SK-N-SH treated with all-trans-retinoic acid at 6 μM for 48 hours (cell line): ENCODE measurements at regions not wholly inside any gene's neighbourhood (a gene's known extent, or its start where the extent isn't known, plus 50 kb on each side); places are given as distances from the start of the nearest gene placed in this dataset.

Experiments used
- ARNTL ChIP-seq: fragments of 450-650 bp; formaldehyde crosslinking; IDR thresholded peaks from 2 replicates; pipeline ENCODE4 v1.5.0; 2020; ENCODE audit warnings: low read depth, mild to moderate bottlenecking, moderate library complexity, borderline replicate concordance
- CREB5 ChIP-seq: fragments of 250-450 bp; sonication (Bioruptor Pico); IDR thresholded peaks from 2 replicates; pipeline ENCODE4 v1.5.1; 2020; ENCODE audit warnings: low read depth, mild to moderate bottlenecking, moderate library complexity
- CSDC2 ChIP-seq: fragments of 250-450 bp; sonication (Bioruptor Pico); IDR thresholded peaks from 2 replicates; pipeline ENCODE4 v1.5.0; 2020; ENCODE audit warnings: mild to moderate bottlenecking, moderate library complexity
- CSRNP3 ChIP-seq: fragments of 250-450 bp; sonication (Bioruptor Pico); IDR thresholded peaks from 2 replicates; pipeline ENCODE4 v1.5.1; 2021; ENCODE audit warnings: mild to moderate bottlenecking, moderate library complexity
- OSR1 ChIP-seq: fragments of 250-450 bp; sonication (Bioruptor Pico); IDR thresholded peaks from 2 replicates; pipeline ENCODE4 v1.8.0; 2022; ENCODE audit warnings: moderate library complexity, mild to moderate bottlenecking, inconsistent platforms
- PATZ1 ChIP-seq: fragments of 250-450 bp; sonication (Bioruptor Pico); IDR thresholded peaks from 2 replicates; pipeline ENCODE4 v1.8.0; 2020; ENCODE audit warnings: mild to moderate bottlenecking, moderate library complexity, borderline replicate concordance
- POU6F1 ChIP-seq: fragments of 250-450 bp; sonication (Bioruptor Pico); IDR thresholded peaks from 2 replicates; pipeline ENCODE4 v1.8.0; 2021; ENCODE audit warnings: low read depth, mild to moderate bottlenecking, moderate library complexity, borderline replicate concordance
- PPARA ChIP-seq: fragments of 250-450 bp; sonication (Bioruptor Pico); IDR thresholded peaks from 2 replicates; pipeline ENCODE4 v1.5.0; 2020; ENCODE audit warnings: mild to moderate bottlenecking, borderline replicate concordance
- RARB ChIP-seq: fragments of 250-450 bp; sonication (Bioruptor Pico); IDR thresholded peaks from 2 replicates; pipeline ENCODE4 v1.8.0; 2021; ENCODE audit warnings: mild to moderate bottlenecking, moderate library complexity
- SNAI2 ChIP-seq: fragments of 250-450 bp; sonication (Bioruptor Pico); IDR thresholded peaks from 2 replicates; pipeline ENCODE4 v1.5.0; 2020; ENCODE audit warnings: mild to moderate bottlenecking, moderate library complexity
- TCF4 ChIP-seq: fragments of 250-450 bp; sonication (Bioruptor Pico); IDR thresholded peaks from 2 replicates; pipeline ENCODE4 v1.8.0; 2021; ENCODE audit warnings: mild to moderate bottlenecking, moderate library complexity, borderline replicate concordance
- ZFP30 ChIP-seq: fragments of 450-650 bp; formaldehyde crosslinking; IDR thresholded peaks from 2 replicates; pipeline ENCODE4 v1.5.0; 2022; ENCODE audit warnings: mild to moderate bottlenecking, moderate library complexity
- ZNF8 ChIP-seq: fragments of 450-650 bp; formaldehyde crosslinking; IDR thresholded peaks from 2 replicates; pipeline ENCODE4 v1.5.0; 2020; ENCODE audit warnings: mild to moderate bottlenecking, moderate library complexity

- TF ChIP-seq CSDC2 (CRISPR knock-in tag) (no peak), POU6F1 (CRISPR knock-in tag) (no peak), CSRNP3 (CRISPR knock-in tag) (no peak), PATZ1 (CRISPR knock-in tag) (no peak), TCF4 (CRISPR knock-in tag) (no peak), SNAI2 (CRISPR knock-in tag) (no peak), ARNTL (CRISPR knock-in tag) (no peak), CREB5 (CRISPR knock-in tag) (no peak), OSR1 (CRISPR knock-in tag) (no peak), PPARA (CRISPR knock-in tag) (no peak), RARB (CRISPR knock-in tag) (no peak), ZNF8 (CRISPR knock-in tag) (no peak), ZFP30 (no peak)
Observed at GRCh38 chr13:83773961-83774360, 108.3 kb downstream of the SLITRK1 start.
